Esophagus muscularis mucosa (tissue), 4 donors: ENCODE measurements at regions not wholly inside any gene's neighbourhood (a gene's known extent, or its start where the extent isn't known, plus 50 kb on each side); places are given as distances from the start of the nearest gene placed in this dataset.

ENCODE experiments used
- DNase-seq: peaks from one replicate; pipeline ENCODE4 v3.0.0-alpha.2; 2017; ENCODE audit errors: extremely low spot score
- H3K27ac ChIP-seq, 4 donors: fragments of 200-600 bp; sonication (generic); replicated peaks in 1 of 4; 1 replicate in 3 of 4; 2 replicates in 1 of 4; pipeline ENCODE4 v1.5.1; 2016 to 2019; ENCODE audit warnings: mild to moderate bottlenecking in 1 of 4
- H3K27me3 ChIP-seq, 4 donors: fragments of 200-600 bp; sonication (generic); one replicate each; pipeline versions ENCODE4 v1.5.1 to v1.6.0; 2016 to 2019
- H3K36me3 ChIP-seq, 4 donors: fragments of 200-600 bp; sonication (generic); one replicate each; pipeline ENCODE4 v1.5.1; 2016 to 2019
- H3K4me1 ChIP-seq, 4 donors: fragments of 200-600 bp; sonication (generic); one replicate each; pipeline ENCODE4 v1.5.1; 2016 to 2019
- H3K4me3 ChIP-seq, 4 donors: fragments of 200-600 bp; sonication (generic); 1 replicate in 2 of 4; 2 replicates in 2 of 4; pipeline ENCODE4 v1.5.1; 2016 to 2019; ENCODE audit warnings: mild to moderate bottlenecking in 4 of 4, moderate library complexity in 1 of 4
- H3K9me3 ChIP-seq, 4 donors: fragments of 200-600 bp; sonication (generic); 1 replicate in 3 of 4; 2 replicates in 1 of 4; pipeline ENCODE4 v1.5.1; 2016 to 2019
- CTCF ChIP-seq, 3 experiments: fragments of 200-600 bp in 2 of 3; fragments of 450-650 bp in 1 of 3; sonication (generic) in 2 of 3; IDR thresholded peaks; one replicate each; pipeline ENCODE4 v1.5.1; 2017 to 2019; ENCODE audit warnings: antibody characterized with exemption in 3 of 3, mild to moderate bottlenecking in 2 of 3, moderate library complexity in 1 of 3
- EP300 ChIP-seq: sonication (generic); formaldehyde crosslinking; IDR thresholded peaks from one replicate; pipeline ENCODE4 v1.6.1; 2017; ENCODE audit warnings: antibody characterized with exemption
- POLR2A ChIP-seq: fragments of 450-650 bp; IDR thresholded peaks from one replicate; pipeline ENCODE4 v1.6.1; 2017; ENCODE audit warnings: antibody characterized with exemption, moderate library complexity, mild to moderate bottlenecking, low read depth
- POLR2AphosphoS5 ChIP-seq, 2 donors: sonication (generic); formaldehyde crosslinking; IDR thresholded peaks; one replicate each; pipeline ENCODE4 v1.6.1; 2017; ENCODE audit warnings: antibody characterized with exemption in 2 of 2
- WGBS: methylation state at CpG from one replicate; pipeline ENCODE4 v1.1.5; 2018; 5-methylcytosine and 5-hydroxymethylcytosine counted together
- intact Hi-C: fragments of 100-400 bp; cut with DNase I; formaldehyde crosslinking; loops from one replicate; pipeline ENCODE4 v1.15.1; 2023

- DNase-seq: no peak
- TF ChIP-seq EP300 (no peak), POLR2AphosphoS5 (IDR thresholded peaks at IDR 0.05) (no peak), CTCF (IDR thresholded peaks at IDR 0.05) (no peak), POLR2A (no peak)
- Histone ChIP-seq H3K4me1 (no peaks in the 10 kb centered on the region), H3K27me3 (peaks cover 0 to 20% (median 0%) of the 10 kb centered on the region in 4 donors), H3K4me3 (no peak overlapping the region), H3K9me3 (no peaks in the 10 kb centered on the region), H3K36me3 (no peaks in the 10 kb centered on the region), H3K27ac (no peak overlapping the region)
- intact Hi-C loops: no loop called here
- WGBS: 90% methylated on average over 2 of the region's 2 CpGs
Observed at GRCh38 chr12:4177262-4177661, 96.3 kb upstream of the CCND2 start.

- Histone ChIP-seq H3K4me3 (no peak overlapping the region), H3K36me3 (no peaks in the 10 kb centered on the region), H3K4me1 (no peaks in the 10 kb centered on the region), H3K27me3 (peaks cover 0 to 20% (median 0%) of the 10 kb centered on the region in 4 donors), H3K9me3 (no peaks in the 10 kb centered on the region), H3K27ac (no peak overlapping the region)
- no peak for TF ChIP-seq CTCF (IDR thresholded peaks at IDR 0.05)
- TF ChIP-seq POLR2AphosphoS5 (IDR thresholded peaks at IDR 0.05): no peak
- no peak for TF ChIP-seq POLR2A
- TF ChIP-seq EP300: no peak
- intact Hi-C loops: no loop called here
- no peak for DNase-seq
Observed at GRCh38 chr12:4176168-4176567, 97.4 kb upstream of the CCND2 start.

DNA sequence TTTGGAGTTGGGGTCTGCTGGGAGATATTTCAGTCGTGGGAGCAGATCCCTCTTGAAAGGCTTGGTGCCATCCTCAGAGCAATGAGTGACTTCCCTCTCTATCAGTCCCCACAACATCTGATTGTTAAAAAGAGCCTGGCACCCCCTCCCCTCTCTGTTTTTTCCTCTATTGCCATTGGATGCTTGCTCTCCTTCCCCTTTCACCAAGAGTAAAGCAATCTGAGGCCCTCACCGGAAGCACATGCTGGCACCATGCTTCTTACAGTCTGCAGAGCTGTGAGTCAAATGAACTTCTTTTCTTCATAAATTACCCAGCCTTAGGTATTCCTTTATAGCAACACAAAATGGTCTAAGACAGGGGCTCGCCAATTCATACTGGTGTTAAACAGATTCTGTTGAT is 99.1 kb upstream of the CCND2 start:
- 85% methylated on average over 3 of the region's 3 CpGs for WGBS
- intact Hi-C loops: no loop called here

GRCh38 chr12:4172999-4173398 is 100.6 kb upstream of the CCND2 start:
- H3K36me3 ChIP-seq: no peaks in the 10 kb centered on the region
- intact Hi-C loops: no loop called here
- H3K4me3 ChIP-seq: no peak overlapping the region
- H3K27ac ChIP-seq: no peak overlapping the region
- H3K4me1 ChIP-seq: no peaks in the 10 kb centered on the region
- H3K9me3 ChIP-seq: no peaks in the 10 kb centered on the region
- no peak for TF ChIP-seq POLR2AphosphoS5 (IDR thresholded peaks at IDR 0.05)
- no peak for TF ChIP-seq EP300
- no peak for TF ChIP-seq POLR2A
- no peak for TF ChIP-seq CTCF (IDR thresholded peaks at IDR 0.05)
- no peak for DNase-seq
- H3K27me3 ChIP-seq: peaks cover 0 to 21% (median 0%) of the 10 kb centered on the region in 4 donors
- WGBS: 55% methylated on average over 4 of the region's 4 CpGs

More for the DNA sequence above, 99.1 kb upstream of the CCND2 start:
- no peak overlapping the region for H3K4me3 ChIP-seq
- peaks cover 0 to 23% (median 0%) of the 10 kb centered on the region in 4 donors for H3K27me3 ChIP-seq
- no peaks in the 10 kb centered on the region for H3K9me3 ChIP-seq
- H3K36me3 ChIP-seq: no peaks in the 10 kb centered on the region
- DNase-seq: no peak
- H3K27ac ChIP-seq: no peak overlapping the region
- H3K4me1 ChIP-seq: no peaks in the 10 kb centered on the region
- TF ChIP-seq CTCF (IDR thresholded peaks at IDR 0.05): no peak
- TF ChIP-seq POLR2A: no peak
- no peak for TF ChIP-seq POLR2AphosphoS5 (IDR thresholded peaks at IDR 0.05)
- TF ChIP-seq EP300: no peak

- no peak for TF ChIP-seq CTCF (IDR thresholded peaks at IDR 0.05)
- TF ChIP-seq POLR2A: no peak
- TF ChIP-seq POLR2AphosphoS5 (IDR thresholded peaks at IDR 0.05): no peak
- TF ChIP-seq EP300: no peak
- H3K4me3 ChIP-seq: no peak overlapping the region
- intact Hi-C loops: no loop called here
- no peak overlapping the region for H3K27ac ChIP-seq
- DNase-seq: no peak
- no peaks in the 10 kb centered on the region for H3K9me3 ChIP-seq
- no peaks in the 10 kb centered on the region for H3K4me1 ChIP-seq
- WGBS: 85% methylated on average over 3 of the region's 3 CpGs
- peaks cover 0 to 15% (median 0%) of the 10 kb centered on the region in 4 donors for H3K27me3 ChIP-seq
- H3K36me3 ChIP-seq: no peaks in the 10 kb centered on the region
Observed at GRCh38 chr12:4171742-4172141, 101.8 kb upstream of the CCND2 start.
